ENCODE measurements at regions not wholly inside any gene's neighbourhood (a gene's known extent, or its start where the extent isn't known, plus 50 kb on each side); places are given as distances from the start of the nearest gene placed in this dataset.

- TF ChIP-seq CTCF (IDR thresholded peaks at IDR 0.05) (no peak), POLR2A (IDR thresholded peaks at IDR 0.05) (no peak)
These were observed 427.0 kb upstream of the PBX1 start for GRCh38 chr1:164131949-164132348.
